HL-60 (cell line): ENCODE measurements at regions not wholly inside any gene's neighbourhood (a gene's known extent, or its start where the extent isn't known, plus 50 kb on each side); places are given as distances from the start of the nearest gene placed in this dataset.

Source experiments
- POLR2AphosphoS5 ChIP-seq: IDR thresholded peaks from 2 replicates; pipeline ENCODE4 v1.6.1; 2012; ENCODE audit warnings: low read depth
- SPI1 ChIP-seq: IDR thresholded peaks from 2 replicates; pipeline ENCODE4 v1.6.1; 2012; ENCODE audit warnings: low read depth, mild to moderate bottlenecking, borderline replicate concordance
- TF ChIP-seq, protein P1 (sequence below): IDR thresholded peaks from one replicate; pipeline ENCODE4 v1.5.1; 2011; ENCODE audit warnings: low read length, control low read depth, inconsistent platforms; ENCODE audit not compliant: insufficient read depth
- TF ChIP-seq, protein P2 (sequence below): IDR thresholded peaks from 2 replicates; pipeline ENCODE4 v1.6.1; 2012; ENCODE audit warnings: low read depth; ENCODE audit not compliant: insufficient replicate concordance

DNA sequence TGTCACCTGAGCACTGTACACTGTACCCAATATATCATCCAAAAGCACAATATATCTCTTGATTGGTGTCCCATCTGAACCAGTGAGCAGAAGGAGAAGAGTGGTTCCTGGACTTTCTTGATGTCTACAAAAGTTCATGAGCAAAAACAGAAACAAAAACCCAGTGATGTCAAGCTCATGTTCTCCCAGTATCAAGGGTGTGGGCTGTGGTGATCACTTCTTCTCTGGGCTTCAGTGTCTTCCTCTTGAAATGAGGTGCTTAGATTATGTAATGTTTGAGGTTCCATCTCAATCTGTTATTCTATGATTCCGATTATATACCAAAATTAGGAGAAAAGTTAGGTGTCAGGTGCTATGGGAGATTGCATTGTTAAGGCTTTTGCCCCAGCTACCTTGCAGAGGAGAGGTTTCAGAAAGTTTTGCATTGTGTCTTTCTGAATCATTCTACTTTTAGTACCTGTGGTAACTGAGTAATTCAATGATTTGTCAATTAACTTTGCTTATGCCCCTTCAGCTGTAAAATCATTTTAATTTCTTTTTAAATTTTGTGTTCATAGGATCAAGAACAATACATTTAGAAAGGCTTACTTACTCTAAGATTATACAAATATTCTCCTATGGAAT, 122.0 kb upstream of the EOMES start:
- TF ChIP-seq, protein P1, sequence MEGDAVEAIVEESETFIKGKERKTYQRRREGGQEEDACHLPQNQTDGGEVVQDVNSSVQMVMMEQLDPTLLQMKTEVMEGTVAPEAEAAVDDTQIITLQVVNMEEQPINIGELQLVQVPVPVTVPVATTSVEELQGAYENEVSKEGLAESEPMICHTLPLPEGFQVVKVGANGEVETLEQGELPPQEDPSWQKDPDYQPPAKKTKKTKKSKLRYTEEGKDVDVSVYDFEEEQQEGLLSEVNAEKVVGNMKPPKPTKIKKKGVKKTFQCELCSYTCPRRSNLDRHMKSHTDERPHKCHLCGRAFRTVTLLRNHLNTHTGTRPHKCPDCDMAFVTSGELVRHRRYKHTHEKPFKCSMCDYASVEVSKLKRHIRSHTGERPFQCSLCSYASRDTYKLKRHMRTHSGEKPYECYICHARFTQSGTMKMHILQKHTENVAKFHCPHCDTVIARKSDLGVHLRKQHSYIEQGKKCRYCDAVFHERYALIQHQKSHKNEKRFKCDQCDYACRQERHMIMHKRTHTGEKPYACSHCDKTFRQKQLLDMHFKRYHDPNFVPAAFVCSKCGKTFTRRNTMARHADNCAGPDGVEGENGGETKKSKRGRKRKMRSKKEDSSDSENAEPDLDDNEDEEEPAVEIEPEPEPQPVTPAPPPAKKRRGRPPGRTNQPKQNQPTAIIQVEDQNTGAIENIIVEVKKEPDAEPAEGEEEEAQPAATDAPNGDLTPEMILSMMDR, result no peak
- TF ChIP-seq, protein P2, sequence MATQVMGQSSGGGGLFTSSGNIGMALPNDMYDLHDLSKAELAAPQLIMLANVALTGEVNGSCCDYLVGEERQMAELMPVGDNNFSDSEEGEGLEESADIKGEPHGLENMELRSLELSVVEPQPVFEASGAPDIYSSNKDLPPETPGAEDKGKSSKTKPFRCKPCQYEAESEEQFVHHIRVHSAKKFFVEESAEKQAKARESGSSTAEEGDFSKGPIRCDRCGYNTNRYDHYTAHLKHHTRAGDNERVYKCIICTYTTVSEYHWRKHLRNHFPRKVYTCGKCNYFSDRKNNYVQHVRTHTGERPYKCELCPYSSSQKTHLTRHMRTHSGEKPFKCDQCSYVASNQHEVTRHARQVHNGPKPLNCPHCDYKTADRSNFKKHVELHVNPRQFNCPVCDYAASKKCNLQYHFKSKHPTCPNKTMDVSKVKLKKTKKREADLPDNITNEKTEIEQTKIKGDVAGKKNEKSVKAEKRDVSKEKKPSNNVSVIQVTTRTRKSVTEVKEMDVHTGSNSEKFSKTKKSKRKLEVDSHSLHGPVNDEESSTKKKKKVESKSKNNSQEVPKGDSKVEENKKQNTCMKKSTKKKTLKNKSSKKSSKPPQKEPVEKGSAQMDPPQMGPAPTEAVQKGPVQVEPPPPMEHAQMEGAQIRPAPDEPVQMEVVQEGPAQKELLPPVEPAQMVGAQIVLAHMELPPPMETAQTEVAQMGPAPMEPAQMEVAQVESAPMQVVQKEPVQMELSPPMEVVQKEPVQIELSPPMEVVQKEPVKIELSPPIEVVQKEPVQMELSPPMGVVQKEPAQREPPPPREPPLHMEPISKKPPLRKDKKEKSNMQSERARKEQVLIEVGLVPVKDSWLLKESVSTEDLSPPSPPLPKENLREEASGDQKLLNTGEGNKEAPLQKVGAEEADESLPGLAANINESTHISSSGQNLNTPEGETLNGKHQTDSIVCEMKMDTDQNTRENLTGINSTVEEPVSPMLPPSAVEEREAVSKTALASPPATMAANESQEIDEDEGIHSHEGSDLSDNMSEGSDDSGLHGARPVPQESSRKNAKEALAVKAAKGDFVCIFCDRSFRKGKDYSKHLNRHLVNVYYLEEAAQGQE, result no peak
- TF ChIP-seq POLR2AphosphoS5 (no peak), SPI1 (no peak)
